ENCODE measurements at regions not wholly inside any gene's neighbourhood (a gene's known extent, or its start where the extent isn't known, plus 50 kb on each side); places are given as distances from the start of the nearest gene placed in this dataset.

DNA sequence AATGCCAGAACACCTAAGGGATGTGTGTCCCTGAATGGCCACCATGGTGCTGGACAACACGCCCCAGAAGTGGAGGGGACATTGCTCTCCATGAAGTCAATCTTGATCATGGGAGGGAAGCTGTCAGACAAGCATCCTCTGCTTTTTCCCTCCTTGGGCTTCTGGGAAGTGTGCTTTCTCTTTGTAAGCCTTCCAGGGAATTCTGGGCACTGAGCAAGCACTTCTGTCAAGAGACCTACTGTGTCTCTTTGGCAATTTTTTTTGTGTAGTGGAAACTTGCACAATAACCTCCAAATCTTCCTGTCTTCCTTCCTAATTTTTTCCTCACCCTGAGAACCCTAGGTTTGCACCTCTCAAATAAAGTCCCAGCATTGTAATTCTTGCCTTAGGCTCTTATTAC lies 132.0 kb downstream of the SEC61B start:
- no peaks in the 10 kb centered on the region for H3K27me3 ChIP-seq (ENCODE audit: insufficient read depth, low read length)
- H3K9ac ChIP-seq (ENCODE audit: low read depth, low read length) = no peak overlapping the region
- no peaks in the 10 kb centered on the region for H3K4me1 ChIP-seq (ENCODE audit: insufficient read depth, low read length)
- no peaks in the 10 kb centered on the region for H3K36me3 ChIP-seq (ENCODE audit: insufficient read depth, low read depth, low read length)
- H3K9me3 ChIP-seq (ENCODE audit: insufficient read depth, low read depth, low read length) = no peaks in the 10 kb centered on the region
- H3K27ac ChIP-seq (ENCODE audit: low read length) = no peak overlapping the region
- no peak overlapping the region for H3K4me3 ChIP-seq (ENCODE audit: low read length)

DNA sequence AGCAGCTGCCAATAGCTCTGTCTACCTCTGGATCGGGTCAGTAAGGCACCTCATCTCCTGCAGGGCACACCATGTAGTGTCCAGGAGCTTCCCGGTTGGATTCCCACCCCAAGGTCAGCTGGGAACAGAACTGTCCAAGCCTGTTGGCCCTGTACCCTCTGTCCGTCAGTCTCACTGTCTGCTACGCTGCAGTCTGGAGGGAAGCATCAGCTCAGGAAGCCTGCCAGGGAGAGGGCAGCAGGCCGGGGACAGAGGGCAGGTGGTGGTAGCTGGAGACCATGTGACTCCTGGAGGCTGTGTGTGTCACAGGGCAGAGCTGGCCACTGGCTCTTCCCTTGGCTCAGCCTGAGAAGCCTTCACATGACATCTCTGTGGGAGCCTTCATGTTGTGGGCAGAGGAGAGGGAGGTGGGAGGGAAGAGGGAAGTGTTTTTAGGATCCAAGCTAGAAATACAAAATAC lies 134.5 kb downstream of the SEC61B start:
- H3K4me1 ChIP-seq (ENCODE audit: insufficient read depth, low read length) = no peaks in the 10 kb centered on the region
- H3K9ac ChIP-seq (ENCODE audit: low read depth, low read length) = no peak overlapping the region

DNA sequence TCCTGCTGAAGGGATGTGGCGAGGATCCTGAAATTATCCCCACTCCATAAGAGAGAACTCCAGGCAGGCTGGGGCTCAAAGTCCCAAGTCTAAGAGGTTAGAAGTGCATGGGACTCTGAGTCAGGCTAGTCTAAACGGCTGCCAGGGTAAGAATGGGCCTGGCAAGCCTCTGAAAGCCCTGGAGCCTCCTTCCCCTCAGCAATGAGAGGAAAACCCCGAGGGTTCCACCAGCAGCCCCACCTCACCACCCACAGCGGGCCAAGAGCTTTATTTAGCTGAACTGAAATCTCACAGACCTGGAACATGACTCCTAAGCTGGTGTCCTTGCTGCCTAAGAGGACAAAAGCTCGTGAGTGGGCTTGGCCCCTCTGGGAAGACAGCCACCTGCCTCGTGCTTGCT lies 135.5 kb downstream of the SEC61B start:
- H3K9ac ChIP-seq (ENCODE audit: low read depth, low read length) = no peak overlapping the region
- no peaks in the 10 kb centered on the region for H3K27me3 ChIP-seq (ENCODE audit: insufficient read depth, low read length)
- H3K9me3 ChIP-seq (ENCODE audit: insufficient read depth, low read depth, low read length) = no peaks in the 10 kb centered on the region
- H3K4me1 ChIP-seq (ENCODE audit: insufficient read depth, low read length) = no peaks in the 10 kb centered on the region
- H3K4me3 ChIP-seq (ENCODE audit: low read length) = no peak overlapping the region
- no peaks in the 10 kb centered on the region for H3K36me3 ChIP-seq (ENCODE audit: insufficient read depth, low read depth, low read length)
- no peak overlapping the region for H3K27ac ChIP-seq (ENCODE audit: low read length)

More for the DNA sequence above, 134.5 kb downstream of the SEC61B start:
- Histone ChIP-seq H3K27me3 (ENCODE audit: insufficient read depth, low read length) (no peaks in the 10 kb centered on the region), H3K4me3 (ENCODE audit: low read length) (no peak overlapping the region), H3K9me3 (ENCODE audit: insufficient read depth, low read depth, low read length) (no peaks in the 10 kb centered on the region), H3K27ac (ENCODE audit: low read length) (no peak overlapping the region), H3K36me3 (ENCODE audit: insufficient read depth, low read depth, low read length) (no peaks in the 10 kb centered on the region)

DNA sequence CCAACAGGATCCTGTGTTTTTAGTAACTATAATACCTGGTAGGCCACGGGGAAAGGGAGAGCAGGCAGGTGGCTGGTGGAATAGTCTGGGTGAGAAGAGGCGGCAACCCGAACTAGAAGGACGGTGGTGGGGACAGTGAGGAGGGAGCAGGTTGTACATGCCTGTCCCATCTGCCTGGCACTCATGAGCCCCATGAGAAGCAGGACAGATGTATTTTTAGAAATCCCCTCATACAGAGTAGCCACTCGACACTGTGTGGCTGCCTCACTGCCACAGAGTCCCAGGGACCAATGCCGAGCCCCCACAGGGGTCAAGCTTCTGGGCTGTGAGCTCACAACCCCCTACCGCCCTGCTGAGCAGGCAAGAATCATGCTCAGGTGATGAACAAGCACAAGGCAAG lies 136.6 kb downstream of the SEC61B start:
- H3K9ac ChIP-seq (ENCODE audit: low read depth, low read length) = no peak overlapping the region

DNA sequence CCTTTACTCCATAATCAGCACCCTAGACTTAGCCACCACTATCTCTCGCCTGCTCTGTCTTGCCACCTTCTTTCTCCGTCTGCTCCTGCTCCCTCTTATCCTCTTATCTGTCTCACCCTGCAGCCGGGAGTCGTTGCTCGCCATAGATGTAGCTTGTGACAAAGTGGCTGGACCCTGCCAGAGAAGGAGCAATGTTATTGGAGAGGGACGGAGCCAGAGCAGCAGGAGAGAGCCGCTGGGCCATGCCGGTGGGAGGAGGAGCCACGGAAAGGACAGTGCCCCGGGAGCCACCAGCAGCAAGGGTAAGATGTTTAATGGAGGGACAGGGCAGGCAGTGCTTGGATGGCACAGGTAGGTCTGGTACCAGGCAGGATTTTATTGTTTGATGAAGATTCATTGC lies 137.3 kb downstream of the SEC61B start:
- no peak overlapping the region for H3K9ac ChIP-seq (ENCODE audit: low read depth, low read length)
- H3K36me3 ChIP-seq (ENCODE audit: insufficient read depth, low read depth, low read length) = no peaks in the 10 kb centered on the region
- no peaks in the 10 kb centered on the region for H3K4me1 ChIP-seq (ENCODE audit: insufficient read depth, low read length)
- no peaks in the 10 kb centered on the region for H3K27me3 ChIP-seq (ENCODE audit: insufficient read depth, low read length)
- H3K27ac ChIP-seq (ENCODE audit: low read length) = no peak overlapping the region
- no peaks in the 10 kb centered on the region for H3K9me3 ChIP-seq (ENCODE audit: insufficient read depth, low read depth, low read length)
- no peak overlapping the region for H3K4me3 ChIP-seq (ENCODE audit: low read length)

More for the DNA sequence above, 136.6 kb downstream of the SEC61B start:
- Histone ChIP-seq H3K9me3 (ENCODE audit: insufficient read depth, low read depth, low read length) (no peaks in the 10 kb centered on the region), H3K36me3 (ENCODE audit: insufficient read depth, low read depth, low read length) (no peaks in the 10 kb centered on the region), H3K27ac (ENCODE audit: low read length) (no peak overlapping the region), H3K27me3 (ENCODE audit: insufficient read depth, low read length) (no peaks in the 10 kb centered on the region), H3K4me1 (ENCODE audit: insufficient read depth, low read length) (no peaks in the 10 kb centered on the region), H3K4me3 (ENCODE audit: low read length) (no peak overlapping the region)

DNA sequence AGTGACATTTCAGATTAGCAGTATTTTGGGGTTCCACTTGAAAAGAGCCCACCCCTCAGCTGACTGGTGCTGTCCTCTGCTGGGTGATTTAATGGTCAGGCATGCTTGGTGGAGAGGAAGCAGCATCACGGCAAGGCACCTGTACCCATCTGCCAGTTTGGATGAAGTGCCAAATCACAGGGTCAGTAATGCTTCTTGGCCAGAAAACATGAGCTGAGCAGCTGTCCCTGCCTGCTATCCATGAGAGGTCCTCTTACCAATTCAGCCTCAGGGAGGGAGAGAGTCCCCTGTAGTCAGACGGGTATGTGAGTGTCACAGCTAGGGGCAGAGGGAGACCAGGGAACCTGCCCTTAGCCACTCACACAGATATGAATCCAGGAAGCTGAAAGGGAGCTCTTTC lies 137.9 kb downstream of the SEC61B start:
- Histone ChIP-seq H3K27me3 (ENCODE audit: insufficient read depth, low read length) (no peaks in the 10 kb centered on the region), H3K9me3 (ENCODE audit: insufficient read depth, low read depth, low read length) (no peaks in the 10 kb centered on the region), H3K4me1 (ENCODE audit: insufficient read depth, low read length) (no peaks in the 10 kb centered on the region), H3K27ac (ENCODE audit: low read length) (no peak overlapping the region), H3K4me3 (ENCODE audit: low read length) (no peak overlapping the region), H3K9ac (ENCODE audit: low read depth, low read length) (no peak overlapping the region), H3K36me3 (ENCODE audit: insufficient read depth, low read depth, low read length) (no peaks in the 10 kb centered on the region)

DNA sequence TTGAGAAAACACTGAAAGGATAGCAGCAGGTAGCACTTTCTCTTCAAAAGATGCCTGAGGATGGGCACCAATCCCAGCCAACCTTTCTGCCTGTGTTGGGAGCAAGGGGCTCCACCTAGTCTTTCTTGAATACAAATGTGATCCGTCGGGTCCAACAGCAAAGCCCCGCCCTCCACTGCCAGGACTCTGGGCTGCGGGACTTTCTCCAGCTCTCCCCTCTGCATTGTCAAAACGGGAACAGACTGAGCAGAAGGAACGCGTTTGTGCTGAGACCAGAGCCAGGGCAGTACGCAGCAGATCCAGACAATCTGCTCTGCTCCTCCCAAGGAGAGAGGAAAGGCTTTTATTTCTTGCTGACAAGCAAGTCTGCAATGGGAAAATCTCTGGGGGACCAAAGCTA lies 139.7 kb downstream of the SEC61B start:
- Histone ChIP-seq H3K27ac (ENCODE audit: low read length) (no peak overlapping the region), H3K9me3 (ENCODE audit: insufficient read depth, low read depth, low read length) (no peaks in the 10 kb centered on the region), H3K4me3 (ENCODE audit: low read length) (no peak overlapping the region), H3K4me1 (ENCODE audit: insufficient read depth, low read length) (no peaks in the 10 kb centered on the region), H3K9ac (ENCODE audit: low read depth, low read length) (no peak overlapping the region), H3K27me3 (ENCODE audit: insufficient read depth, low read length) (no peaks in the 10 kb centered on the region), H3K36me3 (ENCODE audit: insufficient read depth, low read depth, low read length) (no peaks in the 10 kb centered on the region)

DNA sequence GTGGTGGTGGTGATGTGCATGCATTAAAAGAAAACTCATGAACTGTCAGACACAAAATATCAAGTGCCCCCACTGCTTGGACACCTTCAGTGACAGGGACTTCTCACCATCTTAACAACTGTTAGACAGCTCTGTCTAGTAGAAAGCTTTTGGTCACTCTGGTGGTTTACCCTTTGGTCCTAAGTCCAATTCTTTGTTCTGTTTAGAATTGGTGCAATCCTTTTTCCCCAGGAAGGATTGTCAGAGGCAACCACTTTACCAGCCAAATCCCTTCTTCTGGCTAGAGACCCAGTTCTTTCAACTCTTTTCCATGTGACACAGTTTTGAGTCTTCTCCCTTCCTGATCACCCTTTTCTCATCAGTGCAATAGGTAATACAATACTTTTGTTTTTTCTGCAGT lies 140.2 kb downstream of the SEC61B start:
- Histone ChIP-seq H3K27me3 (ENCODE audit: insufficient read depth, low read length) (no peaks in the 10 kb centered on the region), H3K4me1 (ENCODE audit: insufficient read depth, low read length) (no peaks in the 10 kb centered on the region), H3K27ac (ENCODE audit: low read length) (no peak overlapping the region), H3K4me3 (ENCODE audit: low read length) (no peak overlapping the region), H3K36me3 (ENCODE audit: insufficient read depth, low read depth, low read length) (no peaks in the 10 kb centered on the region), H3K9me3 (ENCODE audit: insufficient read depth, low read depth, low read length) (no peaks in the 10 kb centered on the region), H3K9ac (ENCODE audit: low read depth, low read length) (no peak overlapping the region)

DNA sequence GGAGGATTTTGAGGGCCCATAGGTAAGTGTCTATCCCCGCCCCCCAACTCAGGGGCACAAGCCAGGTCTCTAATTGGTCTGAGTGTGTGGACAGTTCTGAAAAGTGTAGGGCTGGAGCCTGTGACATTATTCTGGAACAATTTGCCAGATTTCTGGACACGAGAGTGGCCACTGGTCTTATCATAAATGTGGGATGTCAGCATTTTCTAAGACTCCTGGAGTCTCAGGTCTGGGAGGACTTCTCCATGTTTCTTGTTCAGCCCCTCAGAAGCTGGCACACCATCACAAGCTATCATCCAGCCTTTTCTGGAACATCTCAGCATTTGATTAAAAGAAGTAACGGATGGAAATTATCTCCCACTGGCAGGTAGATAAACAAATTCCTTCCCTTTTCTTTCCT lies 141.4 kb downstream of the SEC61B start:
- H3K27me3 ChIP-seq (ENCODE audit: insufficient read depth, low read length) = peaks cover 5% of the 10 kb centered on the region; the same call in 1 of the 2 replicates
- H3K9ac ChIP-seq (ENCODE audit: low read depth, low read length) = no peak overlapping the region
- H3K9me3 ChIP-seq (ENCODE audit: insufficient read depth, low read depth, low read length) = no peaks in the 10 kb centered on the region
- no peaks in the 10 kb centered on the region for H3K4me1 ChIP-seq (ENCODE audit: insufficient read depth, low read length)
- H3K36me3 ChIP-seq (ENCODE audit: insufficient read depth, low read depth, low read length) = no peaks in the 10 kb centered on the region
- H3K4me3 ChIP-seq (ENCODE audit: low read length) = no peak overlapping the region
- H3K27ac ChIP-seq (ENCODE audit: low read length) = no peak overlapping the region

DNA sequence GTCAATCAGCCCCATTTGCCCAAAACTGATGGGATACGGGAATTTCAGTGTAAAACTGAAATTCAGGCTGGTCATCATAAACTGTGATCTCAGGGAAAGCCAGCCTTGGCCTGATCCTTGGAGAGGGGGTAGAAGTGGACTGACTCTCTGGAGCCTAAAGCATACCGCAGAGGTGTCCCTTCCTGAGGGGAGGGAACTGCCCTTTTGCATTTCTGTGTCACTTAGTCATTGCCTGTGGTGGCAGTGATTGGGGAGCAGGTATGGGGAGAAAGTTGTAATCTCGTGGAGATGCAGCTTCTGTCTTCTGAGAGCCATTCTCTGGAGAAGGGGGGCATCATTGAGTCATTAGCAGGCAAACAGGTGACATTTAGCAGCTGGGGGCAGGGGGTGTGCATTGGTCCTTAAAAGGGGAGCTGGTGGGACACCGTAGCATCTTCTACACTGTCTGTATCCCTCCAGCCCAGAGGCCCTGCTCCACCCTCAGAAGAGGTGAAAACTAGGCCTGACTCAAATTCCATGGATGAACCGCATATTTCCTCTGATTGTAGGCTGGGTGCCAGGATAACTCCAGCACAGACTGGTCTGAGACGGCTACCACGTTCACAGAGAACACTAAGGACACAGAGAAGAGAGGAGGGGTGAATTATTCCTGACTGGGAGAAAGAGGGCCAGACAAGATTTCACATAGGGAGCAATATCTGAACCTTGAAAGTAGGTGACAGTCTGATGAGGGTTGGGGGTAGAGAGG lies 143.3 kb downstream of the SEC61B start:
- no peak overlapping the region for H3K9ac ChIP-seq (ENCODE audit: low read depth, low read length)
- H3K27ac ChIP-seq (ENCODE audit: low read length) = no peak overlapping the region
- H3K4me3 ChIP-seq (ENCODE audit: low read length) = no peak overlapping the region
- H3K9me3 ChIP-seq (ENCODE audit: insufficient read depth, low read depth, low read length) = no peaks in the 10 kb centered on the region
- H3K4me1 ChIP-seq (ENCODE audit: insufficient read depth, low read length) = no peaks in the 10 kb centered on the region
- H3K27me3 ChIP-seq (ENCODE audit: insufficient read depth, low read length) = peaks cover 11% of the 10 kb centered on the region; the same call in 1 of the 2 replicates
- no peaks in the 10 kb centered on the region for H3K36me3 ChIP-seq (ENCODE audit: insufficient read depth, low read depth, low read length)

DNA sequence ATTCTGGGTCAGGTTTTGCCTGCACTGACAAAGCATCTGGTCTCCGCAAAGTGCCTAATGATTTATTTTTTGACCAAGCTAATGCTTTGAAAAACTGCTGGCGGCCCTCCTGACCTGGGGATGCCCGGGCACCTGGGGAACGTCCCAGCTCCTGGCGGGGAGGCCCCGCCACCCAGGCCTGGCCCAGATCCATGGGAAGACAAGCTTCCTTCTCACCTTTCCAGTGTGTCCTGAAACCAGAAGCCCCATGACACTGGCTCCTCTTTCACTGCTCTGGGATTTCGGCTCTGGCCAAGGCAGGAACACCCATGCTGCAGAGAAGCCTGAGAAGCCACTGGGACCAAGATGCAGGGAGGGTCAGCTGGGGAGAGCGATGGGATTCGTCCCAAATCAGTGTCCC lies 144.1 kb downstream of the SEC61B start:
- no peak overlapping the region for H3K9ac ChIP-seq (ENCODE audit: low read depth, low read length)
- peaks cover 11% of the 10 kb centered on the region; the same call in 1 of the 2 replicates for H3K27me3 ChIP-seq (ENCODE audit: insufficient read depth, low read length)

DNA sequence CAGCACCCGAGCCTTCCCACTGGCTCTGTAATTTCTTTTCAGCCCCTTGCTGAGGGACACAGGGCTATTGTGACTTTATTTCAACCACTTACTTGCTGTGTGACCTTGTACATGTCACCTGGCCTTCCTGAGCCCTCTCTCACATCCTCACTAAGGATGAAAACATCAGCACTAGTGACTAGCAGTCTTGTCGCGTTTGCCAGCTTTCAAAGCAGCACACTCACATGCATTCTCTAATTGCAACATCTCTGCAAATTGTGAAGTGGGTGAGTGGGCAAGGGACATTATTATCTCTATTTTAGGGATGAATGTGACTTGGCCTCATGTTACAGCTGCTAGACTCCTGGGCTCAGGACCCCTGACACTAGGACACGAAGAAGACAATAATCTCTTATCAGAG lies 144.5 kb downstream of the SEC61B start:
- Histone ChIP-seq H3K27me3 (ENCODE audit: insufficient read depth, low read length) (peaks cover 11% of the 10 kb centered on the region; the same call in 1 of the 2 replicates), H3K27ac (ENCODE audit: low read length) (no peak overlapping the region), H3K36me3 (ENCODE audit: insufficient read depth, low read depth, low read length) (no peaks in the 10 kb centered on the region), H3K9ac (ENCODE audit: low read depth, low read length) (no peak overlapping the region), H3K4me3 (ENCODE audit: low read length) (no peak overlapping the region), H3K4me1 (ENCODE audit: insufficient read depth, low read length) (no peaks in the 10 kb centered on the region), H3K9me3 (ENCODE audit: insufficient read depth, low read depth, low read length) (no peaks in the 10 kb centered on the region)

More for the DNA sequence above, 144.1 kb downstream of the SEC61B start:
- no peak overlapping the region for H3K4me3 ChIP-seq (ENCODE audit: low read length)
- no peak overlapping the region for H3K27ac ChIP-seq (ENCODE audit: low read length)
- no peaks in the 10 kb centered on the region for H3K4me1 ChIP-seq (ENCODE audit: insufficient read depth, low read length)
- H3K9me3 ChIP-seq (ENCODE audit: insufficient read depth, low read depth, low read length) = no peaks in the 10 kb centered on the region
- no peaks in the 10 kb centered on the region for H3K36me3 ChIP-seq (ENCODE audit: insufficient read depth, low read depth, low read length)

Measured in iPS-20b (cell line).